ENCODE measurements at regions not wholly inside any gene's neighbourhood (a gene's known extent, or its start where the extent isn't known, plus 50 kb on each side); places are given as distances from the start of the nearest gene placed in this dataset.

- no peak for ATAC-seq
- no TSS peak for BruUV-seq (replicated peaks)
- CTCF ChIA-PET: no interaction called here
Measured at GRCh38 chrX:46311581-46312120, 233.6 kb downstream of the ZNF674 start.

GRCh38 chrX:46310815-46311497 is 234.3 kb downstream of the ZNF674 start:
- ATAC-seq: peak; percentile 34; the same call in 1 of the 2 replicates
- no peaks in the 10 kb centered on the region for H3K27me3 ChIP-seq (ENCODE audit: control insufficient read depth, insufficient read depth, low read length)
- intact Hi-C loops (cut with micrococcal nuclease; ENCODE audit: unreplicated experiment): no loop called here
- H3K27ac ChIP-seq (ENCODE audit: low read length): peak overlapping the region; percentile 44; the same call in 1 of the 2 replicates
- ChIA-PET CTCF (no interaction called here), POLR2A (interaction anchor here (0.9 kb wide), 1 partner anchor 11 kb away, joined by 3 read pairs; no protein-coding TSS in a partner anchor)
- no peaks in the 10 kb centered on the region for H3K9me3 ChIP-seq (ENCODE audit: control insufficient read depth, insufficient read depth, low read depth, low read length)
- in situ Hi-C loops (cut with HindIII; ENCODE audit: low pct_unique_long_range_greater_than_20kb, low sequenced_read_pairs): no loop called here
- no peak for DNase-seq (ENCODE audit: low read depth, low spot score)
- H3K36me3 ChIP-seq (ENCODE audit: control insufficient read depth, insufficient read depth, low read length): no peaks in the 10 kb centered on the region
- peaks cover 9% of the 10 kb centered on the region; the same call in 1 of the 2 replicates for H3K4me1 ChIP-seq (ENCODE audit: control insufficient read depth, insufficient read depth, low read length)
- BruUV-seq (replicated peaks): no TSS peak
- no peak overlapping the region for H3K4me3 ChIP-seq (ENCODE audit: low read depth in 2 of 2, low read length in 2 of 2)
- TF ChIP-seq TCF7L2 (IDR thresholded peaks at IDR 0.05; ENCODE audit: low read depth, low read length): no peak
- no peak for TF ChIP-seq REST (IDR thresholded peaks at IDR 0.05; ENCODE audit: insufficient read depth in 1 of 2, low read depth in 2 of 2, low read length in 1 of 2)
- no peak for TF ChIP-seq SIN3A (IDR thresholded peaks at IDR 0.05; ENCODE audit: borderline replicate concordance, insufficient read depth, low read depth, low read length)
- no peak for TF ChIP-seq CTCF (IDR thresholded peaks at IDR 0.05)

More at GRCh38 chrX:46311581-46312120, 233.6 kb downstream of the ZNF674 start:
- no peak for TF ChIP-seq POLR2AphosphoS5 (IDR thresholded peaks at IDR 0.05; ENCODE audit: low read depth, low read length)
- no peak for TF ChIP-seq REST (IDR thresholded peaks at IDR 0.05; ENCODE audit: insufficient read depth in 1 of 2, low read depth in 2 of 2, low read length in 1 of 2)
- TF ChIP-seq SIN3A (IDR thresholded peaks at IDR 0.05; ENCODE audit: borderline replicate concordance, insufficient read depth, low read depth, low read length): no peak
- TF ChIP-seq CTCF (IDR thresholded peaks at IDR 0.05): no peak
- TF ChIP-seq TCF7L2 (IDR thresholded peaks at IDR 0.05; ENCODE audit: low read depth, low read length): no peak
- Histone ChIP-seq H3K36me3 (ENCODE audit: control insufficient read depth, insufficient read depth, low read length) (no peaks in the 10 kb centered on the region), H3K4me1 (ENCODE audit: control insufficient read depth, insufficient read depth, low read length) (peaks cover 10% of the 10 kb centered on the region; the same call in 1 of the 2 replicates), H3K9me3 (ENCODE audit: control insufficient read depth, insufficient read depth, low read depth, low read length) (no peaks in the 10 kb centered on the region), H3K27ac (ENCODE audit: low read length) (peak overlapping the region; percentile 44; the same call in 1 of the 2 replicates), H3K4me3 (ENCODE audit: low read depth in 2 of 2, low read length in 2 of 2) (no peak overlapping the region), H3K27me3 (ENCODE audit: control insufficient read depth, insufficient read depth, low read length) (no peaks in the 10 kb centered on the region)
- intact Hi-C loops (cut with micrococcal nuclease; ENCODE audit: unreplicated experiment): no loop called here
- DNase-seq (ENCODE audit: low read depth, low spot score): no peak
- POLR2A ChIA-PET: interaction anchor here (0.6 kb wide), 1 partner anchor 96 kb away, joined by 4 read pairs; no protein-coding TSS in a partner anchor
- in situ Hi-C loops (cut with HindIII; ENCODE audit: low pct_unique_long_range_greater_than_20kb, low sequenced_read_pairs): no loop called here

Data from Panc1 (cell line).